ENCODE measurements at regions not wholly inside any gene's neighbourhood (a gene's known extent, or its start where the extent isn't known, plus 50 kb on each side); places are given as distances from the start of the nearest gene placed in this dataset.

- TF ChIP-seq, protein P1, sequence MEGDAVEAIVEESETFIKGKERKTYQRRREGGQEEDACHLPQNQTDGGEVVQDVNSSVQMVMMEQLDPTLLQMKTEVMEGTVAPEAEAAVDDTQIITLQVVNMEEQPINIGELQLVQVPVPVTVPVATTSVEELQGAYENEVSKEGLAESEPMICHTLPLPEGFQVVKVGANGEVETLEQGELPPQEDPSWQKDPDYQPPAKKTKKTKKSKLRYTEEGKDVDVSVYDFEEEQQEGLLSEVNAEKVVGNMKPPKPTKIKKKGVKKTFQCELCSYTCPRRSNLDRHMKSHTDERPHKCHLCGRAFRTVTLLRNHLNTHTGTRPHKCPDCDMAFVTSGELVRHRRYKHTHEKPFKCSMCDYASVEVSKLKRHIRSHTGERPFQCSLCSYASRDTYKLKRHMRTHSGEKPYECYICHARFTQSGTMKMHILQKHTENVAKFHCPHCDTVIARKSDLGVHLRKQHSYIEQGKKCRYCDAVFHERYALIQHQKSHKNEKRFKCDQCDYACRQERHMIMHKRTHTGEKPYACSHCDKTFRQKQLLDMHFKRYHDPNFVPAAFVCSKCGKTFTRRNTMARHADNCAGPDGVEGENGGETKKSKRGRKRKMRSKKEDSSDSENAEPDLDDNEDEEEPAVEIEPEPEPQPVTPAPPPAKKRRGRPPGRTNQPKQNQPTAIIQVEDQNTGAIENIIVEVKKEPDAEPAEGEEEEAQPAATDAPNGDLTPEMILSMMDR (IDR thresholded peaks at IDR 0.05) = no peak
- no peak for TF ChIP-seq POLR2A (IDR thresholded peaks at IDR 0.05)
Measured at GRCh38 chr3:63228087-63228486, 50.0 kb upstream of the SYNPR start.

All from tibial nerve (tissue), 3 donors.